NCI-H1417 (cell line): ENCODE measurements at regions not wholly inside any gene's neighbourhood (a gene's known extent, or its start where the extent isn't known, plus 50 kb on each side); places are given as distances from the start of the nearest gene placed in this dataset.
A peak's percentile ranks its signal among the peaks of the same experiment; 100 is the strongest.
"Not testable (repeated sequence)": the region's sequence is repeated elsewhere in the genome, so short reads cannot be mapped to it uniquely, and the experiment has no call there.

Experiments
- DNase-seq, 3 experiments: peaks; one replicate each; lab custom pipeline; 2025; lab: John Stamatoyannopoulos, UW

DNA sequence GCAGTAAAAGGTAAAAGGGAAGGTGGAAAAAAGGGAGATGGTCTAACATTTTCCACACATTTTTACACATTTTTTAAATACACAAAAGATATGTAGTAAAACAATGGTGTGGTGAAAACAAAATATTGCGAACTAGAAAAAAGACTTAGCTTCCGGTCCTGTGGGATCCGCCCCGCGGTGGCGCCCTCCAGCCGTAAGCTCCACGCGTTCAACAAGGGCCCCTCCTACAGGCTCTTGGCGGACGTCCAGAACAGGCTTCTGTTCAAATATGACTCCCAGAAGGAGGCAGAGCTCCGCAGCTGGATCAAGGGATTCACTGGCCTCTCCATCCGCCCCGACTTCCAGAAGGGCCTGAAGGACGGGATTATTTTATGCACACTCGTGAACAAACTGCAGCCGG lies 134.1 kb upstream of the TEKT4 start:
- DNase-seq, result peak in 1 of 3 experiments; percentile 12

GRCh38 chr2:94737736-94738342 lies 133.4 kb upstream of the TEKT4 start:
- not testable (repeated sequence) for DNase-seq

DNA sequence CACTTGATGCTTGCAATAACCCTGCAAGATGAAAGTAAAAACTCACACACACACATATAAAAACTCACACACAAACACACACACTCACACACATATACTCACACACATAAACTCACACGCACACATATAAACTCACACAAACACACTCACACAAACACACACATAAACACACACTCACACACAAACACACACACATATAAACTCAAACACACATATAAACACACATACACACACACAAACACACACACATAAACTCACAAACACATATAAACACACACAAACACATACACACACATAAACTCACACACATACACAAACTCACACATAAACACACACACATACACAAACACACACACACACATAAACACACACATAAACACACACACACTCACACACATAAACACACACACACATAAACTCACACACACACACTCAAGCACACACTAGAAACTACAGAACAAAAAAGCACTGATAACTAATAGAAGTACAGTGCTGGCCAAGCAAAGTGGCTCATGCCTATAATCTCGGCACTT lies 117.7 kb upstream of the TEKT4 start:
- DNase-seq, result no peak

- no peak for DNase-seq
Observed at GRCh38 chr2:94758546-94758945, 112.7 kb upstream of the TEKT4 start.

DNA sequence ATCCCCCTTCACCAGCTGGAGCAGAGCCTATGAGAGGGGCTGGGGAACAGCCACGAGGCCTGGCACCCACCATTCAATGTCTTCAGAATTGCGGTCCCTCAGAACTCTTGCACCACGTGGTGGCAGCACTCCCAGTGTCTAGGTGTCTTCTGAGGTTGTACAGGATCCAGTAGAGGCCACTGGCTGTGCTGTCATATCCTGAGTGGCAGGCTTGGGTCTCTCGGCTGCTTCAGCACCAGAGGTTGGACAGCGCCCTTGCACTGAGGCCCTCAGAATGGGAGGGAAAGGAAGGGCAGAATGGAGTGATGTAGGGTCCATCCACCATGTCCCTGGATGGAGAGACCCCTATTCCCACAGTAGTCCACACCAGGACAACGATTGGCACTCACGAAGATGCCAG lies 112.0 kb upstream of the TEKT4 start:
- no peak for DNase-seq

DNA sequence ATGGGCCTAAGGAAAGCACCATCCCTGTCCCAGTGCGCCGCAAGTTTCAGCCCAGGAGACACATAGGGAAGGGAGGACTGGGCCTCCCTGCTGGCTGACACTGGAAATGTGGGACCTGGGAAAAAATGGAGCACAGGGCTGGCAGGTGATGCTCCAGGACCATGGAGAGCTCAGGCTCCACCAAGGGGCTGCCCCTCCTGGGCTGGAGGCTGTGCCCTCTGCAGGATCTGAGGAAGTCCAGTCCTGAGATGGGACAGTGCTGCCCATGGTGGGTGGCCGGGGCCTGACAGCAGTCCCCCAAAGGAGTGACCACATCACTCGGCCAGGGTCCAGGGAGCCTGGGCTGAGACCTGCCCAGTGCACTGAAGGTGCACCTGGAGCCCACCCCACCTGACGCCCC lies 108.6 kb upstream of the TEKT4 start:
- no peak for DNase-seq

GRCh38 chr2:94763318-94763717 lies 107.9 kb upstream of the TEKT4 start:
- no peak for DNase-seq

- DNase-seq, result not testable (repeated sequence)
Observed at GRCh38 chr2:94764331-94764730, 106.9 kb upstream of the TEKT4 start.

- no peak for DNase-seq
Observed at GRCh38 chr2:94767336-94767735, 103.9 kb upstream of the TEKT4 start.

GRCh38 chr2:94769733-94770132 lies 101.5 kb upstream of the TEKT4 start:
- DNase-seq, result no peak

GRCh38 chr2:94774851-94775250 lies 96.4 kb upstream of the TEKT4 start:
- DNase-seq, result no peak

DNA sequence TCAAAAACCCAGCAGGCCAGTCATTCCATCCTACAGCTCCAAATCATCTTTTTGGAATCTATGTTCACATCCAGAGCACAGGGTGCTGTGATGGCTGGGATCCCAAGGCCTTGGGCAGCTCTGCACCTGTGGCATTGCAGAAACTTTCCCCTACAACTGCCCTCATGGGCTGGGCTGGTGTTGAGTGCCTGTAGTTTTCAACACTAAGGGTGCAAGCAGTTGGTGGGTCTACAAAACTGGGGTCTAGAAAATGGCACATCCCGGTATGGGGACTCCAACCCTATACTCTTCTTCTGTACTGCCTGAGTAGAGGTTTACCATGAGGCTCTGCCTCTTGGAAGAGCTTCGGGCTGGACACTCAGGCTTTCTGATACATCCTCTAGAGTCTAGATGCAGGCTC lies 95.2 kb upstream of the TEKT4 start:
- DNase-seq, result no peak

DNA sequence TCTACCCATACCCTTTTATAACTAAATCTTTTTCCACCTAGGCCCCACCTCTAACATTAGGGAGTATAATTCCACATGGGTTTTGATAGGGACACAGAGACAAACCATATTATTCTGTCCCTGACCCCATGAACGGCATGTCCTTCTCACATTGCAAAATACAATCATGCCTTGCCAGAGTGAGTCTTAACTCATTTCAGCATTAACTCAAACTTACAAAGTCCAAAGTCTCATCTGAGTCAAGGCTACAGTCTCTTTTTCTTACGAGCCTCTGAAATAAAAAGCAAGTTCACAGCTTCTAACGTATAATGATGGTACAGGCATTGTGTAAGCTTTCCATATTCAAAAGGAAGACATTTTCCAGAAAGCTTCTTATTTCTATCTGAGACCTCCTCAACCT lies 86.1 kb upstream of the TEKT4 start:
- DNase-seq, result not testable (repeated sequence)

- not testable (repeated sequence) for DNase-seq
Observed at GRCh38 chr2:94786424-94786823, 84.8 kb upstream of the TEKT4 start.

- DNase-seq, result not testable (repeated sequence)
Observed at GRCh38 chr2:94790169-94790568, 81.1 kb upstream of the TEKT4 start.

DNA sequence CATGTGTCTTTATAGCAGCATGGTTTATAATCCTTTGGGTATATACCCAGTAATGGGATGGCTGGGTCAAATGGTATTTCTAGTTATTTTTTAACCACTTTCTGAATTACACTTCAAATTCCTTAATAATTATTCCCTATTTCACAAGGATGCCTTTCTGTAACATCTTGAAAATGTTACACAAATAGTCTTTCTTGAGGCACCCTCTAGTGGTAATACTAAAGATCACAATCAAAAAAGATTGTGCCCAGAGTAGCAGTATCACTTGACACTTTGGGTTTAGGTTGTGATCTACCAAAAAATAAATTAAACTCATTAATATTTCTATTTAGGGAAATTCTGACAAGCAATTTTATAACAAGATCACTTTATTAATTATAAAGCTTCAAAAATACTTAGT lies 74.0 kb upstream of the TEKT4 start:
- peak in 2 of 3 experiments; percentile 2 to 49 for DNase-seq
